Adrenal gland (tissue), 5 donors: ENCODE measurements at regions not wholly inside any gene's neighbourhood (a gene's known extent, or its start where the extent isn't known, plus 50 kb on each side); places are given as distances from the start of the nearest gene placed in this dataset.

ENCODE experiments used
- POLR2A ChIP-seq, 2 donors: fragments of 450-650 bp; IDR thresholded peaks; one replicate each; pipeline ENCODE4 v1.6.1; 2017; ENCODE audit warnings: antibody characterized with exemption in 2 of 2, mild to moderate bottlenecking in 2 of 2, moderate library complexity in 1 of 2
- TF ChIP-seq, protein P1 (sequence below), 6 experiments: fragments of 450-650 bp in 4 of 6; fragments of 200-600 bp in 2 of 6; sonication (generic) in 1 of 6; IDR thresholded peaks; 1 replicate in 5 of 6; 2 replicates in 1 of 6; pipeline versions ENCODE4 v1.5.1 to v1.8.0; 2016 to 2021; ENCODE audit warnings: antibody characterized with exemption in 6 of 6, mild to moderate bottlenecking in 2 of 6, moderate library complexity in 1 of 6
- donor health status: DM: no; HTN: no; CAD: no.

GRCh38 chr9:567747-568305 is 273.7 kb upstream of the DMRT1 start:
- TF ChIP-seq, protein P1, sequence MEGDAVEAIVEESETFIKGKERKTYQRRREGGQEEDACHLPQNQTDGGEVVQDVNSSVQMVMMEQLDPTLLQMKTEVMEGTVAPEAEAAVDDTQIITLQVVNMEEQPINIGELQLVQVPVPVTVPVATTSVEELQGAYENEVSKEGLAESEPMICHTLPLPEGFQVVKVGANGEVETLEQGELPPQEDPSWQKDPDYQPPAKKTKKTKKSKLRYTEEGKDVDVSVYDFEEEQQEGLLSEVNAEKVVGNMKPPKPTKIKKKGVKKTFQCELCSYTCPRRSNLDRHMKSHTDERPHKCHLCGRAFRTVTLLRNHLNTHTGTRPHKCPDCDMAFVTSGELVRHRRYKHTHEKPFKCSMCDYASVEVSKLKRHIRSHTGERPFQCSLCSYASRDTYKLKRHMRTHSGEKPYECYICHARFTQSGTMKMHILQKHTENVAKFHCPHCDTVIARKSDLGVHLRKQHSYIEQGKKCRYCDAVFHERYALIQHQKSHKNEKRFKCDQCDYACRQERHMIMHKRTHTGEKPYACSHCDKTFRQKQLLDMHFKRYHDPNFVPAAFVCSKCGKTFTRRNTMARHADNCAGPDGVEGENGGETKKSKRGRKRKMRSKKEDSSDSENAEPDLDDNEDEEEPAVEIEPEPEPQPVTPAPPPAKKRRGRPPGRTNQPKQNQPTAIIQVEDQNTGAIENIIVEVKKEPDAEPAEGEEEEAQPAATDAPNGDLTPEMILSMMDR (IDR thresholded peaks at IDR 0.05): no peak
- TF ChIP-seq POLR2A (IDR thresholded peaks at IDR 0.05): no peak
